Aorta (tissue), 5 donors: ENCODE measurements at regions not wholly inside any gene's neighbourhood (a gene's known extent, or its start where the extent isn't known, plus 50 kb on each side); places are given as distances from the start of the nearest gene placed in this dataset.

Source experiments
- ATAC-seq: fragments of 200-7000 bp; cut with Tn5 transposase; one replicate; pipeline ENCODE4 v1.9.1; 2022; ENCODE audit warnings: moderate library complexity; ENCODE audit not compliant: low FRiP score
- DNase-seq, 2 donors: peaks; one replicate each; pipeline ENCODE4 v3.0.0-alpha.2; 2020
- H3K27ac ChIP-seq, 2 donors: one replicate each; pipeline ENCODE4 v1.5.1; 2013; ENCODE audit warnings: low read length in 2 of 2, mild to moderate bottlenecking in 2 of 2, moderate library complexity in 2 of 2, control low read depth in 1 of 2, inconsistent platforms in 1 of 2, low read depth in 1 of 2
- H3K27me3 ChIP-seq, 2 donors: one replicate each; pipeline ENCODE4 v1.6.1; 2013; ENCODE audit warnings: control low read depth in 1 of 2, low read length in 1 of 2, mild to moderate bottlenecking in 1 of 2, moderate library complexity in 1 of 2; ENCODE audit not compliant: insufficient read depth in 2 of 2, control insufficient read depth in 1 of 2
- H3K36me3 ChIP-seq, 2 donors: one replicate each; pipeline ENCODE4 v1.6.1; 2013; ENCODE audit warnings: control low read depth in 1 of 2, low read length in 1 of 2, mild to moderate bottlenecking in 1 of 2; ENCODE audit not compliant: insufficient read depth in 2 of 2, control insufficient read depth in 1 of 2
- H3K4me1 ChIP-seq, 2 donors: one replicate each; pipeline ENCODE4 v1.6.1; 2013; ENCODE audit warnings: low read length in 2 of 2, control low read depth in 1 of 2, mild to moderate bottlenecking in 1 of 2, moderate library complexity in 1 of 2; ENCODE audit not compliant: insufficient read depth in 2 of 2, control insufficient read depth in 1 of 2
- H3K4me3 ChIP-seq, 2 donors: one replicate each; pipeline ENCODE4 v1.5.1; 2013; ENCODE audit warnings: low read length in 2 of 2, control low read depth in 1 of 2, mild to moderate bottlenecking in 1 of 2
- H3K9me3 ChIP-seq: one replicate; pipeline ENCODE4 v1.6.1; 2013; ENCODE audit warnings: mild to moderate bottlenecking, low read length; ENCODE audit not compliant: control insufficient read depth
- whole genome bisulfite sequencing, 2 donors: extraction: QIAGEN DNeasy Blood & Tissue Kit; methylation state at CpG; one replicate each; pipeline ENCODE4 v1.1.7; 2013; 5-methylcytosine and 5-hydroxymethylcytosine counted together
- intact Hi-C, 2 donors: fragments of 100-400 bp; cut with DNase I; formaldehyde crosslinking; loops; one replicate each; pipeline versions ENCODE4 v1.14.2 to v1.15.0; 2022
- donor health status: healthy with polysubstance abuse.
- donor health status: Bipolar disorder and iron deficiency.
- donor health status: DM: no; HTN: no; CAD: no.
- donor health status: DM: no; HTN: no; CAD: no.
- donor health status: DM: yes; HTN: yes; CAD: no.

DNA sequence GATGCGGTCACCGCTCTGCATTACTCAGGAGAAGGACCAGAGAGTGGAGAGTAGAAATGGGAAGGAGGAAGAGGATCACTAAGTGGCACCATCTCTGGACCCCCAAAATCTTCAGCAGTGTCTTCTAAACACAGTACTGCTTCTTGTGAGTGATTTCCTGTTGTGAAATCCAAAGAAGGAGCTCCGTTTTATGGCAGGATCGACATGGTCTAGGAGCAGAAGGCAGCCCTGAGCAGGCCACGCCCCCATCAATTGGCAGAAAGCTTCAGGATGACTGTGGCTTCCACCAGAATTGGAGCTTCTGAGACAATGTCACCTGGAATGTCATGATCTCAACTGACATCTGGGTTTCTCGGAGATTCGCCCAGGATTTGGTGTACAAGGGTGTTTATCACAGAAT, 171.5 kb downstream of the ADSS2 start:
- Histone ChIP-seq H3K4me1 (no peaks in the 10 kb centered on the region), H3K27me3 (no peaks in the 10 kb centered on the region), H3K9me3 (no peaks in the 10 kb centered on the region), H3K36me3 (no peaks in the 10 kb centered on the region), H3K27ac (no peak overlapping the region), H3K4me3 (no peak overlapping the region)
- intact Hi-C loops, result no loop called here
- ATAC-seq, result no peak
- no peak for DNase-seq
- WGBS, 2 donors, result 70 to 72% methylated on average over 7 of the region's 7 CpGs

DNA sequence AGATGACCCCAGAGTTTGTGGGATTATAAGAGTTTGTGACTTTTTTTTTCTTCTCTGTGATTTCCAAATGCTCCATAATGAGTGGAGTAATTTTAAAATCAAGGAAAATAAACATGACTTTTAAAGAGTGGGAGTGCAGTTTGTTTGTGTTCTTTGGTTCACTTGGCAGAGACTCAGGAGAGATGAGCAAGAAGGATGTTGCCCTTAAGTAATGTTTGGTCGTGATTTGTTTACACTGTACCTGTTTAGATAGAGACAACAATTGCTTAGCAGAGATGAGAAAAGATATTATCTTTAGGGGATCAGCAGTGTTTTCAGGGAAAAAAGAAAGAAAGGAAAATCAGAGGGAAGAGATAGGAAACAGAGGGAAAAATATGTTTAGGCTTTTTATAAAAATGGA, 170.8 kb downstream of the ADSS2 start:
- Histone ChIP-seq H3K4me1 (no peaks in the 10 kb centered on the region), H3K4me3 (no peak overlapping the region), H3K36me3 (no peaks in the 10 kb centered on the region), H3K27me3 (no peaks in the 10 kb centered on the region), H3K9me3 (no peaks in the 10 kb centered on the region), H3K27ac (no peak overlapping the region)
- no peak for DNase-seq
- ATAC-seq, result no peak
- intact Hi-C loops, result no loop called here
- 18 to 28% methylated on average over 1 of the region's 1 CpG for WGBS, 2 donors

DNA sequence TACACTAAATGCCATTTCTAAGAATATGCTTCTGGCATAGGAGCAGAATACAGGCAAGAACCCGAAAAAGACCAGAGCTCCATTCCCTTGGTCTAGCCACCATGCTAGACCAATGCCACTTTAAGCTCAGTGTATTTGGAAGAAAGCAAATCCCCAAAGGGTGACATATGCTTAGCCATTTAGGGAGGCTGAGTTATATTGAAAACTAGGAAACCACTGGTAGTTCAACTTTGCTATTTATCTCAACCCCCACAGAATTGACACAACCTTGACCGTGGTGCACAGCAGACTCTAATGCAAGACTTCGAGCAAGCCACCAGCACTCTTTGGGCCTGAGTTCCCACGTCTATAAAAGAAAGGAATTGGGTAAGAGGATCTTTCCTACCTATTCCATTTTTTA, 167.9 kb downstream of the ADSS2 start:
- no peak for ATAC-seq
- no peak overlapping the region for H3K27ac ChIP-seq
- H3K4me3 ChIP-seq, result no peak overlapping the region
- DNase-seq, result no peak
- H3K36me3 ChIP-seq, result no peaks in the 10 kb centered on the region
- intact Hi-C loops, result no loop called here
- no peaks in the 10 kb centered on the region for H3K4me1 ChIP-seq
- no peaks in the 10 kb centered on the region for H3K27me3 ChIP-seq
- no peaks in the 10 kb centered on the region for H3K9me3 ChIP-seq
- 91% methylated on average over 4 of the region's 4 CpGs for WGBS, 2 donors

DNA sequence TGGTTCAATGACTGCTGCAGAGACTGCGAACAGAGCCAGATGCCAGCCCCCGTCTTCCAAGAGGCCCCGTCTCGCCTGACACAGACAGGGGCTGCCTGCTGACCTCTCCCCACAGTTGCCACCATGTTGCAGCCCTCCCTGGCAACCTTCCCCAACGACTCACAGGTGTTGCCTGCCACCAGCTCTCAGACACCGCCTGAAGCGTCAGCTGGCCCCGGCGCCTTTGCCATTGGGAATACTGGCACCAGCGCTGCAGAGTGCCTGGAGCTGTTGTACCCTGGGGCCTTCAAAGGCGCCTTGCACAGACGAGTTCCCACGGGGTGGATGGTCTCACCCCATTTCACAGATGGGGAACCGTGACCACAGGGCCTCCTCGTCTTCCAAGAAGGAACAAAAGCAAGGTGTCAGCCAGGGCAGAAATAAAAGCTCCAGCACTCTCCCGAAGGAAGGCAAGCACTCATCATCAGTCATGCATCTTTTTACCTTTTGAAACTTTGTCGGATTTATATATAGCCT, 167.0 kb downstream of the ADSS2 start:
- Histone ChIP-seq H3K27me3 (no peaks in the 10 kb centered on the region), H3K9me3 (no peaks in the 10 kb centered on the region), H3K27ac (no peak overlapping the region), H3K36me3 (no peaks in the 10 kb centered on the region), H3K4me1 (no peaks in the 10 kb centered on the region), H3K4me3 (no peak overlapping the region)
- intact Hi-C loops, result no loop called here
- 90% methylated on average over 17 of the region's 17 CpGs for WGBS, 2 donors
- ATAC-seq, result peak; percentile 29
- no peak for DNase-seq

DNA sequence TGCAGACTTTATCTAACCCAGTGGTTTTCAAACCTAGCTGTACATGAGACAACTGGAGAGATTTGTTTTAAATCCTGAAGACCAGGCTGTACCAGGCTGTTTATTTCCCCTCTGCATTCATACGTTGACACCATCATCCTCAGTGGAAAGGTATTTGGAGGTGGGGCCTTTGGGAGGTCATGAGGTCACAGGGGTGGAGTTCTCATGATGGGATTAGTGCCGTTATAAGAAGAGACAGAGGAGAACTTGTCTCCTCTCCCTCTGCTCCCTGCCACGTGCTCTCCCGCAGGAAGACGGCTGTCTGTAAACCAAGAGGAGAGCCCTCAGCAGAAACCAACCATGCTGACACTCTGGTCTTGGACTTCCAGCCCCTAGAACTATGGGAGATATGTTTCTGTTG, 165.4 kb downstream of the ADSS2 start:
- DNase-seq, result no peak
- H3K9me3 ChIP-seq, result no peaks in the 10 kb centered on the region
- no peaks in the 10 kb centered on the region for H3K4me1 ChIP-seq
- H3K36me3 ChIP-seq, result no peaks in the 10 kb centered on the region
- no peaks in the 10 kb centered on the region for H3K27me3 ChIP-seq
- intact Hi-C loops, result no loop called here
- no peak overlapping the region for H3K4me3 ChIP-seq
- no peak overlapping the region for H3K27ac ChIP-seq
- no peak for ATAC-seq
- WGBS, 2 donors, result 80 to 83% methylated on average over 5 of the region's 5 CpGs

DNA sequence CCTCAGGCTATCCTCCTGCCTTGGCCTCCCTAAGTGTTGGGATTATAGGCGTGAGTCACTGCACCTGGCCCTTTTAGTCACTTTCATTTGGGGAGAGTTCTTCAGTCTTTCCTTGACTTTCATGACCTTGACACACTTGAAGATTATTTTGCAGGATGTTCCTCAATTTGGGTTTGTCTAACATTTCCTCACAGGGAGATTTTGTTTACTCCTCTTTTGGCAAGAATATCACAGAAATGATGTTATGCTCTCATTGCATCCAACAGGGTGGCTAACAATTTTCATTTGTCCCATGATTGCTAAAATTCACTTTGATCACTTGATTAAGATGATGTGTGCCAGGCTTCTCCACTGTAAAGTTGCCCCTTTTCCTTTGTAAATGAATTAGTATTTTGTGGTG, 164.0 kb downstream of the ADSS2 start:
- DNase-seq (no peak), ATAC-seq (no peak)
- H3K36me3 ChIP-seq, result no peaks in the 10 kb centered on the region
- H3K4me3 ChIP-seq, result no peak overlapping the region
- intact Hi-C loops, result no loop called here
- no peak overlapping the region for H3K27ac ChIP-seq
- no peaks in the 10 kb centered on the region for H3K4me1 ChIP-seq
- H3K9me3 ChIP-seq, result no peaks in the 10 kb centered on the region
- H3K27me3 ChIP-seq, result no peaks in the 10 kb centered on the region
- 95 to 96% methylated on average over 1 of the region's 1 CpG for WGBS, 2 donors

DNA sequence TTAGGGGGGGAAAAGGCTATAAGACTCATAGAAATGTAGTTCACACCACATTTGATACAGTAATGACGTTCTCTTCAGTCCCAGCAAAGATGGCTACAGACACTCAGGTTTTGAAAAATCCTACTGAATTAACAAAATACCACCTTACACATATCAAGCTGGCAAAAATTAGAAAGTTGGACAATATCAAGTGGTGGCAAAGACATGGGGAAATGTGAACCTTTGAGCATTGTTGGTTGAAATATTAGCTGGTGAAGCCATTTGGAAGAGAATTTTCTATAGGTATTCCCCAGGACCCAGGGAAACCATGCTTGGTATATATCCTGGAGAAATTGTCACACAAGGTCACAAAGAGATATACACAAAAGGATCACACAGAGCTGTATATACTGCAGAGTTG, 163.0 kb downstream of the ADSS2 start:
- 89 to 97% methylated on average over 1 of the region's 1 CpG for WGBS, 2 donors
- DNase-seq (no peak), ATAC-seq (no peak)
- H3K27ac ChIP-seq, result no peak overlapping the region
- H3K4me3 ChIP-seq, result no peak overlapping the region
- no peaks in the 10 kb centered on the region for H3K27me3 ChIP-seq
- intact Hi-C loops, result no loop called here
- H3K9me3 ChIP-seq, result no peaks in the 10 kb centered on the region
- no peaks in the 10 kb centered on the region for H3K36me3 ChIP-seq
- H3K4me1 ChIP-seq, result no peaks in the 10 kb centered on the region

DNA sequence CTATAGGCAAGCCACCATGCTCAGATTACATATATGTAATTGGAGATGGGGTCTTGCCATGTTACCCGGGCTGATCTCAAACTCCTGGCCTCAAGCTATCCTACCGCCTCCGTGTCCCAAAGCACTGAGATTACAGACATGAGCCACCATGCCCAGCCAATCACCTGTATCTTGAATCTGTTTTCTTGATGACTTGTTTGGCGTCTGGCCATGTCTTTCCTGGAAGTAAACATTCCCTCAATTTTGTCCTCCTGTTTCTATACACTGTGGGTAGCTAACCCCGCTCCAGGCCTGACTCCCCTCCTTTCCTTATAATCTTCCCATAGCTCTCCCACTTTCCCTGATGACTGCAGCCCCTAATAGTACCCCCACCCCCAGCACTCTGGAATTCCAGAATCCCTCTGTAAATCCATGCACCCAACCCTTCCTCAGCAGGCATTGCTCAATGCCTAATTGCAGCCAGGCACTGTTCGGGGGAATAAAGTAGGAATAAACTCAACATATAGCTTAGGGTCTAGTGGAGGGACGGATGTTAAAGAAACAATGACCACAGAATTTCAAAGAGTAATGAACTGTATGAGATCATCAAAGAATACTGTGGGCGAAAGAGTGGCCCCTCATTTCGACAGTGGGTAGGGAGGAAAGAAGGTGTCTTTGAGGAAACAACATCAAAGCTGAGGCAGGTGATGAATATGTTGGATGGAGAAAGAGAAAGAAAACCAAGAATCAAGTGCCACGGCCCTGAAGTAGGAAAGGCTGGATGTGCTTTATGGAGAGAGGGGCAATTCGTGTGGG, 161.5 kb downstream of the ADSS2 start:
- Histone ChIP-seq H3K9me3 (no peaks in the 10 kb centered on the region), H3K27me3 (no peaks in the 10 kb centered on the region), H3K36me3 (no peaks in the 10 kb centered on the region), H3K4me1 (no peaks in the 10 kb centered on the region), H3K27ac (no peak overlapping the region), H3K4me3 (no peak overlapping the region)
- intact Hi-C loops, result no loop called here
- WGBS, 2 donors, result 88 to 90% methylated on average over 11 of the region's 11 CpGs
- DNase-seq (no peak), ATAC-seq (no peak)
